ENCODE measurements at regions not wholly inside any gene's neighbourhood (a gene's known extent, or its start where the extent isn't known, plus 50 kb on each side); places are given as distances from the start of the nearest gene placed in this dataset.
"Not testable (repeated sequence)": the region's sequence is repeated elsewhere in the genome, so short reads cannot be mapped to it uniquely, and the experiment has no call there.

- in situ Hi-C loops (cut with HindIII; ENCODE audit: low pct_unique_long_range_greater_than_20kb, low sequenced_read_pairs) = no loop called here
- no peak for TF ChIP-seq JUND (IDR thresholded peaks at IDR 0.05; ENCODE audit: low read depth)
- DNase-seq (ENCODE audit: low read depth in 1 of 2, low spot score in 1 of 2) = no peak
Measured at GRCh38 chr2:20949256-20949655, 94.6 kb downstream of the APOB start.

GRCh38 chr2:20946468-20946867 lies 97.4 kb downstream of the APOB start:
- DNase-seq (ENCODE audit: low read depth in 1 of 2, low spot score in 1 of 2) = no peak
- in situ Hi-C loops (cut with HindIII; ENCODE audit: low pct_unique_long_range_greater_than_20kb, low sequenced_read_pairs) = no loop called here
- TF ChIP-seq JUND (IDR thresholded peaks at IDR 0.05; ENCODE audit: low read depth) = no peak

GRCh38 chr2:20943721-20944120 lies 100.2 kb downstream of the APOB start:
- DNase-seq (ENCODE audit: low read depth in 1 of 2, low spot score in 1 of 2); in situ Hi-C loops (cut with HindIII; ENCODE audit: low pct_unique_long_range_greater_than_20kb, low sequenced_read_pairs): not testable (repeated sequence)

GRCh38 chr2:20942646-20943125 lies 101.2 kb downstream of the APOB start:
- no peak for DNase-seq (ENCODE audit: low read depth in 1 of 2, low spot score in 1 of 2)
- TF ChIP-seq JUND (IDR thresholded peaks at IDR 0.05; ENCODE audit: low read depth) = no peak
- in situ Hi-C loops (cut with HindIII; ENCODE audit: low pct_unique_long_range_greater_than_20kb, low sequenced_read_pairs) = no loop called here

- DNase-seq (ENCODE audit: low read depth in 1 of 2, low spot score in 1 of 2) = no peak
- TF ChIP-seq JUND (IDR thresholded peaks at IDR 0.05; ENCODE audit: low read depth) = no peak
- in situ Hi-C loops (cut with HindIII; ENCODE audit: low pct_unique_long_range_greater_than_20kb, low sequenced_read_pairs) = no loop called here
Measured at GRCh38 chr2:20940856-20941255, 103.0 kb downstream of the APOB start.

- DNase-seq (ENCODE audit: low read depth in 1 of 2, low spot score in 1 of 2) = no peak
- no peak for TF ChIP-seq JUND (IDR thresholded peaks at IDR 0.05; ENCODE audit: low read depth)
- in situ Hi-C loops (cut with HindIII; ENCODE audit: low pct_unique_long_range_greater_than_20kb, low sequenced_read_pairs) = no loop called here
Measured at GRCh38 chr2:20939931-20940795, 103.7 kb downstream of the APOB start.

GRCh38 chr2:20937353-20937752 lies 106.5 kb downstream of the APOB start:
- no peak for DNase-seq (ENCODE audit: low read depth in 1 of 2, low spot score in 1 of 2)
- TF ChIP-seq JUND (IDR thresholded peaks at IDR 0.05; ENCODE audit: low read depth) = no peak
- in situ Hi-C loops (cut with HindIII; ENCODE audit: low pct_unique_long_range_greater_than_20kb, low sequenced_read_pairs) = no loop called here

GRCh38 chr2:20935168-20935775 lies 108.6 kb downstream of the APOB start:
- no peak for TF ChIP-seq JUND (IDR thresholded peaks at IDR 0.05; ENCODE audit: low read depth)
- DNase-seq (ENCODE audit: low read depth in 1 of 2, low spot score in 1 of 2) = no peak
- in situ Hi-C loops (cut with HindIII; ENCODE audit: low pct_unique_long_range_greater_than_20kb, low sequenced_read_pairs) = no loop called here

- no peak for DNase-seq (ENCODE audit: low read depth in 1 of 2, low spot score in 1 of 2)
- in situ Hi-C loops (cut with HindIII; ENCODE audit: low pct_unique_long_range_greater_than_20kb, low sequenced_read_pairs) = no loop called here
- TF ChIP-seq JUND (IDR thresholded peaks at IDR 0.05; ENCODE audit: low read depth) = no peak
Measured at GRCh38 chr2:20934236-20934635, 109.6 kb downstream of the APOB start.

- no peak for DNase-seq (ENCODE audit: low read depth in 1 of 2, low spot score in 1 of 2)
- in situ Hi-C loops (cut with HindIII; ENCODE audit: low pct_unique_long_range_greater_than_20kb, low sequenced_read_pairs) = no loop called here
- no peak for TF ChIP-seq JUND (IDR thresholded peaks at IDR 0.05; ENCODE audit: low read depth)
Measured at GRCh38 chr2:20933714-20934113, 110.2 kb downstream of the APOB start.

GRCh38 chr2:20931346-20931745 lies 108.4 kb upstream of the LDAH start:
- no peak for DNase-seq (ENCODE audit: low read depth in 1 of 2, low spot score in 1 of 2)
- in situ Hi-C loops (cut with HindIII; ENCODE audit: low pct_unique_long_range_greater_than_20kb, low sequenced_read_pairs) = no loop called here
- TF ChIP-seq JUND (IDR thresholded peaks at IDR 0.05; ENCODE audit: low read depth) = no peak

- in situ Hi-C loops (cut with HindIII; ENCODE audit: low pct_unique_long_range_greater_than_20kb, low sequenced_read_pairs) = no loop called here
- DNase-seq (ENCODE audit: low read depth in 1 of 2, low spot score in 1 of 2) = no peak
- no peak for TF ChIP-seq JUND (IDR thresholded peaks at IDR 0.05; ENCODE audit: low read depth)
Measured at GRCh38 chr2:20930928-20931327, 108.0 kb upstream of the LDAH start.

- DNase-seq (ENCODE audit: low read depth in 1 of 2, low spot score in 1 of 2) = no peak
- in situ Hi-C loops (cut with HindIII; ENCODE audit: low pct_unique_long_range_greater_than_20kb, low sequenced_read_pairs) = no loop called here
- TF ChIP-seq JUND (IDR thresholded peaks at IDR 0.05; ENCODE audit: low read depth) = no peak
Measured at GRCh38 chr2:20929721-20930120, 106.8 kb upstream of the LDAH start.

All from T47D (cell line).